Neural cell (in vitro differentiated cells): ENCODE measurements at regions not wholly inside any gene's neighbourhood (a gene's known extent, or its start where the extent isn't known, plus 50 kb on each side); places are given as distances from the start of the nearest gene placed in this dataset.

Source experiments
- H2AFZ ChIP-seq: fragments of 200-600, 300-800 bp; sonication (generic), shearing (Covaris generic); 2 replicates; pipeline ENCODE4 v1.6.0; 2014; ENCODE audit warnings: low read depth, mild to moderate bottlenecking, antibody characterized with exemption, low read length, moderate library complexity
- H3F3A ChIP-seq: fragments of 200-600 bp; shearing (Covaris generic); 2 replicates; pipeline ENCODE4 v1.6.1; 2016; ENCODE audit warnings: mild to moderate bottlenecking, moderate library complexity, mixed read lengths, antibody characterized with exemption, low read length; ENCODE audit not compliant: insufficient read depth, poor library complexity, severe bottlenecking
- H3K27ac ChIP-seq: fragments of 200-600, 300-800 bp; sonication (generic), shearing (Covaris generic); 2 replicates; pipeline ENCODE4 v1.5.1; 2014; ENCODE audit warnings: mild to moderate bottlenecking, low read length, moderate library complexity
- H3K27me3 ChIP-seq: fragments of 300-800, 200-600 bp; sonication (generic), shearing (Covaris generic); 2 replicates; pipeline ENCODE4 v1.6.0; 2014; ENCODE audit warnings: mild to moderate bottlenecking, low read depth, low read length, moderate library complexity; ENCODE audit not compliant: insufficient read depth
- H3K36me3 ChIP-seq: fragments of 300-800, 200-600 bp; sonication (generic), shearing (Covaris generic); 2 replicates; pipeline ENCODE4 v1.5.1; 2014; ENCODE audit warnings: mild to moderate bottlenecking, antibody characterized with exemption, low read length, moderate library complexity; ENCODE audit not compliant: insufficient read depth
- H3K4me2 ChIP-seq: fragments of 300-800, 200-600 bp; sonication (generic), shearing (Covaris generic); 2 replicates; pipeline ENCODE4 v1.6.0; 2014; ENCODE audit warnings: mild to moderate bottlenecking, low read length
- H3K4me3 ChIP-seq: fragments of 300-800, 200-600 bp; sonication (generic), shearing (Covaris generic); 2 replicates; pipeline ENCODE4 v1.5.1; 2014; ENCODE audit warnings: mild to moderate bottlenecking, low read length, moderate library complexity
- H3K79me2 ChIP-seq: fragments of 200-600 bp; shearing (Covaris generic); replicated peaks from 2 replicates; pipeline ENCODE4 v1.6.0; 2014; ENCODE audit warnings: mild to moderate bottlenecking, low read length, moderate library complexity; ENCODE audit not compliant: insufficient read depth
- H3K9ac ChIP-seq: fragments of 300-800, 200-600 bp; sonication (generic), shearing (Covaris generic); 2 replicates; pipeline ENCODE4 v1.6.1; 2016; ENCODE audit warnings: mild to moderate bottlenecking, low read length, mixed read lengths
- H3K9me2 ChIP-seq: fragments of 200-600 bp; shearing (Covaris generic); 2 replicates; pipeline ENCODE4 v1.6.1; 2016; ENCODE audit warnings: mild to moderate bottlenecking, low read length, mixed read lengths; ENCODE audit not compliant: insufficient read depth
- H3K9me3 ChIP-seq: fragments of 200-600, 300-800 bp; sonication (generic), shearing (Covaris generic); 2 replicates; pipeline ENCODE4 v1.6.1; 2016; ENCODE audit warnings: mild to moderate bottlenecking, mixed run types, low read length, moderate library complexity, mixed read lengths
- H4K20me1 ChIP-seq: fragments of 200-600 bp; shearing (Covaris generic); 2 replicates; pipeline ENCODE4 v1.6.1; 2016; ENCODE audit warnings: mild to moderate bottlenecking, mixed run types; ENCODE audit not compliant: insufficient read depth
- CTCF ChIP-seq: fragments of 450-650 bp; IDR thresholded peaks from 2 replicates; pipeline ENCODE4 v1.5.1; 2014; ENCODE audit warnings: antibody characterized with exemption, mild to moderate bottlenecking, moderate library complexity; ENCODE audit not compliant: poor library complexity, severe bottlenecking
- EP300 ChIP-seq: fragments of 450-650 bp; conservative IDR thresholded peaks from 2 replicates; pipeline ENCODE4 v1.6.1; 2014; ENCODE audit warnings: antibody characterized with exemption, mild to moderate bottlenecking, moderate library complexity; ENCODE audit not compliant: poor library complexity, severe bottlenecking
- EZH2 ChIP-seq: fragments of 200-600, 300-800 bp; shearing (Covaris generic), sonication (generic); IDR thresholded peaks from 2 replicates; pipeline ENCODE4 v1.6.1; 2014; ENCODE audit warnings: antibody characterized with exemption, low read length, borderline replicate concordance, mild to moderate bottlenecking; ENCODE audit not compliant: insufficient read depth, poor library complexity, severe bottlenecking
- MXI1 ChIP-seq: fragments of 450-650 bp; conservative IDR thresholded peaks from 2 replicates; pipeline ENCODE4 v1.6.1; 2014; ENCODE audit warnings: antibody characterized with exemption, mild to moderate bottlenecking; ENCODE audit not compliant: poor library complexity, severe bottlenecking
- POLR2AphosphoS5 ChIP-seq: IDR thresholded peaks from 2 replicates; pipeline ENCODE4 v1.6.1; 2012
- RAD21 ChIP-seq: fragments of 450-650 bp; conservative IDR thresholded peaks from 2 replicates; pipeline ENCODE4 v1.6.1; 2014; ENCODE audit warnings: antibody characterized with exemption, mild to moderate bottlenecking, moderate library complexity
- REST ChIP-seq: IDR thresholded peaks from 2 replicates; pipeline ENCODE4 v1.6.1; 2012; ENCODE audit warnings: borderline replicate concordance
- SMC3 ChIP-seq: fragments of 450-650 bp; conservative IDR thresholded peaks from 2 replicates; pipeline ENCODE4 v1.6.1; 2014; ENCODE audit warnings: antibody characterized with exemption, mild to moderate bottlenecking, moderate library complexity; ENCODE audit not compliant: poor library complexity
- TAF1 ChIP-seq: IDR thresholded peaks from 2 replicates; pipeline ENCODE4 v1.6.1; 2012; ENCODE audit warnings: low read depth

- H3K9ac ChIP-seq: no peak overlapping the region
- H3K27ac ChIP-seq: no peak overlapping the region
- H3K9me3 ChIP-seq: no peaks in the 10 kb centered on the region
- H2AFZ ChIP-seq: no peak overlapping the region
- no peaks in the 10 kb centered on the region for H3K9me2 ChIP-seq
- no peaks in the 10 kb centered on the region for H4K20me1 ChIP-seq
- no peaks in the 10 kb centered on the region for H3K79me2 ChIP-seq
- TF ChIP-seq MXI1 (no peak), POLR2AphosphoS5 (no peak), RAD21 (no peak), SMC3 (no peak), CTCF (no peak), EZH2 (no peak), EP300 (no peak), TAF1 (no peak), REST (no peak)
- no peak overlapping the region for H3K4me2 ChIP-seq
- H3F3A ChIP-seq: no peaks in the 10 kb centered on the region
- H3K4me3 ChIP-seq: no peak overlapping the region
- H3K36me3 ChIP-seq: no peaks in the 10 kb centered on the region
- H3K27me3 ChIP-seq: no peaks in the 10 kb centered on the region
Measured at GRCh38 chr5:143760131-143760505, 51.8 kb upstream of the HMHB1 start.

- Histone ChIP-seq H3K27ac (no peak overlapping the region), H3K4me3 (no peak overlapping the region), H3K9ac (no peak overlapping the region), H3F3A (no peaks in the 10 kb centered on the region), H3K79me2 (no peaks in the 10 kb centered on the region), H3K4me2 (no peak overlapping the region), H3K9me3 (no peaks in the 10 kb centered on the region), H3K27me3 (no peaks in the 10 kb centered on the region), H2AFZ (no peak overlapping the region), H3K36me3 (no peaks in the 10 kb centered on the region), H3K9me2 (no peaks in the 10 kb centered on the region), H4K20me1 (no peaks in the 10 kb centered on the region)
- TF ChIP-seq EZH2: no peak
- TF ChIP-seq RAD21: no peak
- TF ChIP-seq CTCF: no peak
- TF ChIP-seq MXI1: no peak
Measured at GRCh38 chr5:143759396-143760130, 52.4 kb upstream of the HMHB1 start.
